ENCODE measurements at regions not wholly inside any gene's neighbourhood (a gene's known extent, or its start where the extent isn't known, plus 50 kb on each side); places are given as distances from the start of the nearest gene placed in this dataset.
"Not testable (repeated sequence)": the region's sequence is repeated elsewhere in the genome, so short reads cannot be mapped to it uniquely, and the experiment has no call there.

DNA sequence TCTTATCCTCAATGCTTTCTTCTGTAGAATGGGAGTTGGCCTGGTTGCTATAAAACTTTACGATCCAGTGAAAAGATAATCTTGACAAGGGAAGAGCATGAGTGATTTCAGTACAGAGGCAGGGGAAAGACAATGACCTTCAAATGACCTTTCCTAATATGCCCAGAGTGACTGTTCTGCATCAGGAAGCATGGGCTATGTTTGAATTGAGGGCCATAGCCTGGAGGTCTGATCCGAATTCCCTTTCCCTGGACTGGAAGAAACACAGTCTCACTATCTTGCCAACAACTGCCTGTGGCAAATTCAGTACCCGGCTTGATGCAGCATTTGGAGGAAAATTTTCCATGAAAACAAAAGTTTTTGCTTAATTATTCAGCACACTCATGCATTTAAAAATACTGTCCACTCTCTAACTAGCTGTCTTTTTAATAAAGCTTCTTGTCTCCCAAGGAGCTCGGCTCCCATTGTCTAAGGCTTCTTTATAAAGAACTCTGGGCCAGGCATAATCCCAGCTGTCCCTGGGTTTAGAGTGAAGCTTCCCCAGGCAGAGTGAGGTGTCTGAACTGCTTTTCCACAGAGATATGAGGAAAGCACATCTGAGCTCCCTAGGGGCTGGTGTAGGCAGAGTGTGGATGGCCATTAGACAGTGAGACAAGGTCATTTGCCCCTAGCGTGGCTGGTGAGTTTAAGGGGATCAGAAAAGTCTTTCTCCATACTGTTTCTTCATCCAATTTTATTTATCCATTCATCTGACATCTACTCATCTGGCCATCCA lies 132.7 kb upstream of the CADM1 start:
- Histone ChIP-seq H3F3A (ENCODE audit: insufficient read depth, low read length, poor library complexity, severe bottlenecking) (no peaks in the 10 kb centered on the region), H3K79me2 (replicated peaks; ENCODE audit: insufficient read depth, low read length) (no peaks in the 10 kb centered on the region), H4K20me1 (ENCODE audit: insufficient read depth) (no peaks in the 10 kb centered on the region), H3K9me3 (ENCODE audit: low read length) (no peaks in the 10 kb centered on the region), H3K9ac (ENCODE audit: low read length) (no peak overlapping the region), H3K4me3 (ENCODE audit: low read length) (no peak overlapping the region), H3K27me3 (ENCODE audit: insufficient read depth, low read depth, low read length) (no peaks in the 10 kb centered on the region), H3K9me2 (ENCODE audit: insufficient read depth, low read length) (no peaks in the 10 kb centered on the region), H2AFZ (ENCODE audit: low read depth, low read length) (no peak overlapping the region), H3K36me3 (ENCODE audit: insufficient read depth, low read length) (no peaks in the 10 kb centered on the region), H3K4me2 (ENCODE audit: low read length) (no peak overlapping the region), H3K27ac (ENCODE audit: low read length) (no peak overlapping the region)
- TF ChIP-seq EP300 (conservative IDR thresholded peaks at IDR 0.05; ENCODE audit: poor library complexity, severe bottlenecking) (no peak), TAF1 (IDR thresholded peaks at IDR 0.05; ENCODE audit: low read depth) (no peak), POLR2AphosphoS5 (IDR thresholded peaks at IDR 0.05) (no peak), RAD21 (conservative IDR thresholded peaks at IDR 0.05) (no peak), SMC3 (conservative IDR thresholded peaks at IDR 0.05; ENCODE audit: poor library complexity) (no peak), EZH2 (IDR thresholded peaks at IDR 0.05; ENCODE audit: borderline replicate concordance, insufficient read depth, low read length, poor library complexity, severe bottlenecking) (no peak), MXI1 (conservative IDR thresholded peaks at IDR 0.05; ENCODE audit: poor library complexity, severe bottlenecking) (no peak)
- TF ChIP-seq, protein P1, sequence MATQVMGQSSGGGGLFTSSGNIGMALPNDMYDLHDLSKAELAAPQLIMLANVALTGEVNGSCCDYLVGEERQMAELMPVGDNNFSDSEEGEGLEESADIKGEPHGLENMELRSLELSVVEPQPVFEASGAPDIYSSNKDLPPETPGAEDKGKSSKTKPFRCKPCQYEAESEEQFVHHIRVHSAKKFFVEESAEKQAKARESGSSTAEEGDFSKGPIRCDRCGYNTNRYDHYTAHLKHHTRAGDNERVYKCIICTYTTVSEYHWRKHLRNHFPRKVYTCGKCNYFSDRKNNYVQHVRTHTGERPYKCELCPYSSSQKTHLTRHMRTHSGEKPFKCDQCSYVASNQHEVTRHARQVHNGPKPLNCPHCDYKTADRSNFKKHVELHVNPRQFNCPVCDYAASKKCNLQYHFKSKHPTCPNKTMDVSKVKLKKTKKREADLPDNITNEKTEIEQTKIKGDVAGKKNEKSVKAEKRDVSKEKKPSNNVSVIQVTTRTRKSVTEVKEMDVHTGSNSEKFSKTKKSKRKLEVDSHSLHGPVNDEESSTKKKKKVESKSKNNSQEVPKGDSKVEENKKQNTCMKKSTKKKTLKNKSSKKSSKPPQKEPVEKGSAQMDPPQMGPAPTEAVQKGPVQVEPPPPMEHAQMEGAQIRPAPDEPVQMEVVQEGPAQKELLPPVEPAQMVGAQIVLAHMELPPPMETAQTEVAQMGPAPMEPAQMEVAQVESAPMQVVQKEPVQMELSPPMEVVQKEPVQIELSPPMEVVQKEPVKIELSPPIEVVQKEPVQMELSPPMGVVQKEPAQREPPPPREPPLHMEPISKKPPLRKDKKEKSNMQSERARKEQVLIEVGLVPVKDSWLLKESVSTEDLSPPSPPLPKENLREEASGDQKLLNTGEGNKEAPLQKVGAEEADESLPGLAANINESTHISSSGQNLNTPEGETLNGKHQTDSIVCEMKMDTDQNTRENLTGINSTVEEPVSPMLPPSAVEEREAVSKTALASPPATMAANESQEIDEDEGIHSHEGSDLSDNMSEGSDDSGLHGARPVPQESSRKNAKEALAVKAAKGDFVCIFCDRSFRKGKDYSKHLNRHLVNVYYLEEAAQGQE (IDR thresholded peaks at IDR 0.05; ENCODE audit: borderline replicate concordance): no peak
- TF ChIP-seq, protein P2, sequence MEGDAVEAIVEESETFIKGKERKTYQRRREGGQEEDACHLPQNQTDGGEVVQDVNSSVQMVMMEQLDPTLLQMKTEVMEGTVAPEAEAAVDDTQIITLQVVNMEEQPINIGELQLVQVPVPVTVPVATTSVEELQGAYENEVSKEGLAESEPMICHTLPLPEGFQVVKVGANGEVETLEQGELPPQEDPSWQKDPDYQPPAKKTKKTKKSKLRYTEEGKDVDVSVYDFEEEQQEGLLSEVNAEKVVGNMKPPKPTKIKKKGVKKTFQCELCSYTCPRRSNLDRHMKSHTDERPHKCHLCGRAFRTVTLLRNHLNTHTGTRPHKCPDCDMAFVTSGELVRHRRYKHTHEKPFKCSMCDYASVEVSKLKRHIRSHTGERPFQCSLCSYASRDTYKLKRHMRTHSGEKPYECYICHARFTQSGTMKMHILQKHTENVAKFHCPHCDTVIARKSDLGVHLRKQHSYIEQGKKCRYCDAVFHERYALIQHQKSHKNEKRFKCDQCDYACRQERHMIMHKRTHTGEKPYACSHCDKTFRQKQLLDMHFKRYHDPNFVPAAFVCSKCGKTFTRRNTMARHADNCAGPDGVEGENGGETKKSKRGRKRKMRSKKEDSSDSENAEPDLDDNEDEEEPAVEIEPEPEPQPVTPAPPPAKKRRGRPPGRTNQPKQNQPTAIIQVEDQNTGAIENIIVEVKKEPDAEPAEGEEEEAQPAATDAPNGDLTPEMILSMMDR (IDR thresholded peaks at IDR 0.05; ENCODE audit: poor library complexity, severe bottlenecking): no peak

DNA sequence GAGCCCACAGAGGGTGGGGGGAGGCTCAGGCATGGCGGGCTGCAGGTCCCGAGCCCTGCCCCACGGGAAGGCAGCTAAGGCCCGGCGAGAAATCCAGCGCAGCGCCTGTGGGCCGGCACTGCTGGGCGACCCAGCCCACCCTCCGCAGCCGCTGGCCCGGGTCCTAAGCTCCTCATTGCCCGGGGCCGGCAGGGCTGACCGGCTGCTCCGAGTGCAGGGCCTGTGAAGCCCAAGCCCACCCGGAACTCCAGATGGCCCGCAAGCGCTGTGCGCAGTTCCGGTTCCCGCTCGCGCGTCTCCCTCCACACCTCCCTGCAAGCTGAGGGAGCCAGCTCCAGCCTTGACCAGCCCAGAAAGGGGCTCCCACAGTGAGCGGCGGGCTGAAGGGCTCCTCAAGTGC lies 129.8 kb upstream of the CADM1 start:
- not testable (repeated sequence) for H3K4me3 ChIP-seq (ENCODE audit: low read length)

More for the DNA sequence above, 129.8 kb upstream of the CADM1 start:
- H3K36me3 ChIP-seq (ENCODE audit: insufficient read depth, low read length); H3K9me3 ChIP-seq (ENCODE audit: low read length); H3F3A ChIP-seq (ENCODE audit: insufficient read depth, low read length, poor library complexity, severe bottlenecking); H3K27me3 ChIP-seq (ENCODE audit: insufficient read depth, low read depth, low read length); H3K4me2 ChIP-seq (ENCODE audit: low read length); H3K27ac ChIP-seq (ENCODE audit: low read length); H3K79me2 ChIP-seq (replicated peaks; ENCODE audit: insufficient read depth, low read length); H3K9ac ChIP-seq (ENCODE audit: low read length); H4K20me1 ChIP-seq (ENCODE audit: insufficient read depth); H3K9me2 ChIP-seq (ENCODE audit: insufficient read depth, low read length); H2AFZ ChIP-seq (ENCODE audit: low read depth, low read length): not testable (repeated sequence)

All from neural cell (in vitro differentiated cells).